AG09319 (cell line): ENCODE measurements at regions not wholly inside any gene's neighbourhood (a gene's known extent, or its start where the extent isn't known, plus 50 kb on each side); places are given as distances from the start of the nearest gene placed in this dataset.

Experiments
- DNase-seq: peaks from one replicate; pipeline ENCODE4 v3.0.0-alpha.2; 2010; ENCODE audit warnings: low read depth; ENCODE audit errors: extremely low read depth
- CTCF ChIP-seq: IDR thresholded peaks from 2 replicates; pipeline ENCODE4 v1.5.1; 2011; ENCODE audit warnings: low read depth, mild to moderate bottlenecking, inconsistent platforms, low read length, moderate library complexity

DNA sequence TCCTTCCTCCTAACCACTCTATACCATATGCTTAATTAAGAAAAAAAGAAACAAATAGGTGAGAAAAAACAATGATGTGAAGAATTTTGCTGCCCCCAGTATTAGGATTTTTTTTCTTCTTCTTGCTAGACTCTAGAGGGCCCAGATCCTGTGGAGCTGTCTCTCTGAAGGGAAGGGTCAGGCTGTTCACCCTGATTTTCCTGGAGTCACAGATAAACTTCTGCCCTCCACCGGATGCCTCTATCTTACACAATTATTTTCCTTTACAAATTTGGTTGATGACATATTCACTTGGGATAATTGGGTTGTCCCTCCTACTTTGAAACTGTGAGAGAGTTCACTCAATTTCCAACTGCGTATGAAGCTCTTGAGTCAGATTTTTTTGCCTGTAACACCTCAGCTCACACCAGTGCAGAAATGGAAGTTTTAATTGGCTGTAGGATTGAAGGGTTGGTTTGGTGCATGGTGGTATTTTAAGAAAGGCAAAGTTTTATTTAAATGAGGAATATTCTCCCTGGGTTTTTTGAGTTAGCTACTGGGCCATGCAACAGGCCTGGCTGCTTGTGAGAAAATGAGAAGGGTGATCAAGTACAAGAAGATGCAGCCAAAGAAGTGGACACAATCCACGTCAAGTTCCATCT is 73.7 kb upstream of the ESR1 start:
- TF ChIP-seq CTCF: no peak
- no peak for DNase-seq

GRCh38 chr6:151738267-151738666 is 69.2 kb upstream of the ESR1 start:
- DNase-seq: no peak
- no peak for TF ChIP-seq CTCF

DNA sequence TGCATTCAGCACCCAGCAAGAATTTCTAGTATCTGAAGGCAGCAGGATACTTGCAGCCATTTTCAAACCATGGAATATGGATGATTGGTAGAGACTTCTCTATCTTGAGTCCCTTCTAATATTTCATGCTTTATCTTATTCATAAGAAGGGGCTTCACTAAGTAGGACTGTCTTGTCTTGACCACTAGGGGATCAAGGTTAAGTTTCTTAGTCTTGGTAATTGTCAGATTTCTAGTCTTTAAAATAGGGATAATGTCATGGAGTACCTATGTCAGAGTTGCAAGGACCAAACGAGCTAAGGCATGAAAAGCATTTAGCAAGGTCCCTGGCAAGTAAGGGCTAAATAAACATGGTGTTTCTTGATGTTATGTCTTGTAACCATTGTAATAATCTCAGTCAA is 68.5 kb upstream of the ESR1 start:
- DNase-seq: no peak
- TF ChIP-seq CTCF: no peak

- no peak for DNase-seq
- TF ChIP-seq CTCF: no peak
Measured at GRCh38 chr6:151740820-151741219, 66.7 kb upstream of the ESR1 start.

DNA sequence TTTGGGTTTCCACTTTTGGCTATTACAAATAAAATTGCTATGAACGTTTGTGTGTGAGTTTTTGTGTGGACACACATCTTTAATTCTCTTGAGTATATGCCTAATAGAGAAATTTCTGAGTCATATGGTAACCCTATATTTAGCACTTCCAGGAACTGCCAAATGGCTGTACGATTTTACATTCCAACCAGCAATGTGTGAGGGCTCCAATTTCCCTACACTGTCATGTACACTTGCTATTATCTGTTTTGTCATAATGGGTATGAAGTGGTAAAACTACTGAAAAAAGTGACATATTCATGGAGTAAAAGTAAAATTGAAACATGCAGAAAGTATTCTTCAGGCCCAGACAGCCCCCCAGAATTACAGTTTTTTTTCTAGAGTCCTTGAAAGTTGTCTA is 59.6 kb upstream of the ESR1 start:
- no peak for TF ChIP-seq CTCF
- DNase-seq: no peak

GRCh38 chr6:151749341-151749740 is 58.1 kb upstream of the ESR1 start:
- DNase-seq: no peak
- TF ChIP-seq CTCF: no peak

DNA sequence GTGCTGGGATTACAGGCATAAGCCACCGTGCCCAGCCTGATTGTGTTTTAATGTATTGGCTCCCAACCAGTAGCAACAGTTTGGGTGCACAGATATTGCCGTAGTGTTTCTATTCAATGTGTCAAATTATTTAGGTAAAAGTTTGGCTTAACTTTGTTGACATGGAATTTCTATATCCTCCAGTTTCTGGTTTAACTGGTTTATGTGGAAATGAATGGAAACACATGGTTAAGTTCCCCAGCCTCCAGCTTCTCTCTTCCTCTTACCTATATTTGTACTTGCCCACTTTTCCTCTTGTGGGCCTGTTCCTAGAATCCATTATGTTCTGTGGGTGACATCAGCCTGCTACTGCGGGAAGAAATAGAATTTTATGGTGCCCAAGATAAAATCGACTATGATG is 53.9 kb upstream of the ESR1 start:
- no peak for TF ChIP-seq CTCF
- no peak for DNase-seq
